A673 (cell line): ENCODE measurements at regions not wholly inside any gene's neighbourhood (a gene's known extent, or its start where the extent isn't known, plus 50 kb on each side); places are given as distances from the start of the nearest gene placed in this dataset.
A peak's percentile ranks its signal among the peaks of the same experiment; 100 is the strongest.

Experiments used
- BruUV-seq: library from RNA; stranded (reverse); fragments of 400-500 nt; replicated peaks from 2 replicates; lab custom pipeline; 2021; lab: Mats Ljungman, UMichigan
- CTCF ChIA-PET: fragments of 300-600 bp; sonication (Branson Sonifier 250); formaldehyde crosslinking; loops from one replicate; lab custom pipeline; 2022; ENCODE audit warnings: antibody characterized with exemption; lab: Charles Lee
- POLR2A ChIA-PET: fragments of 300-600 bp; sonication (Branson Sonifier 250); formaldehyde crosslinking; loops from one replicate; lab custom pipeline; 2022; ENCODE audit warnings: antibody characterized with exemption; ENCODE audit not compliant: low non-redundant PET; lab: Charles Lee
- DNase-seq: peaks from one replicate; pipeline ENCODE4 v3.0.0-alpha.2; 2015; ENCODE audit warnings: low spot score
- H3K27ac ChIP-seq: fragments of 200-600 bp; sonication (generic); 2 replicates; pipeline ENCODE4 v1.5.1; 2016; ENCODE audit warnings: mixed run types, low read depth, mild to moderate bottlenecking, mixed read lengths, antibody characterized with exemption, low read length; ENCODE audit not compliant: poor library complexity, severe bottlenecking
- H3K27me3 ChIP-seq: fragments of 200-600 bp; sonication (generic); replicated peaks from 2 replicates; pipeline ENCODE4 v1.6.1; 2017; ENCODE audit warnings: mixed run types, low read depth, mild to moderate bottlenecking, mixed read lengths, antibody characterized with exemption, low read length; ENCODE audit not compliant: insufficient read depth, poor library complexity
- H3K36me3 ChIP-seq: fragments of 200-600 bp; sonication (generic); 2 replicates; pipeline ENCODE4 v1.6.1; 2016; ENCODE audit warnings: mixed run types, mild to moderate bottlenecking, mixed read lengths, antibody characterized with exemption, low read length; ENCODE audit not compliant: insufficient read depth, poor library complexity, severe bottlenecking
- H3K4me1 ChIP-seq: fragments of 200-600 bp; sonication (generic); 2 replicates; pipeline ENCODE4 v1.6.1; 2017; ENCODE audit warnings: mixed run types, mild to moderate bottlenecking, mixed read lengths, antibody characterized with exemption, low read length; ENCODE audit not compliant: insufficient read depth, poor library complexity, severe bottlenecking
- H3K4me3 ChIP-seq: fragments of 200-600 bp; sonication (generic); 2 replicates; pipeline ENCODE4 v1.5.1; 2016; ENCODE audit warnings: low read depth, mixed run types, mild to moderate bottlenecking, mixed read lengths, low read length; ENCODE audit not compliant: poor library complexity, severe bottlenecking
- H3K9me3 ChIP-seq: fragments of 200-600 bp; sonication (generic); 2 replicates; pipeline ENCODE4 v1.6.1; 2016; ENCODE audit warnings: mixed run types, low read depth, mild to moderate bottlenecking, mixed read lengths, antibody characterized with exemption, low read length; ENCODE audit not compliant: poor library complexity, severe bottlenecking
- EZH2 ChIP-seq: fragments of 200-600 bp; sonication (generic); IDR thresholded peaks from 2 replicates; pipeline ENCODE4 v1.6.1; 2017; ENCODE audit warnings: borderline replicate concordance, low read depth, mild to moderate bottlenecking, mixed read lengths, antibody characterized with exemption, low read length; ENCODE audit not compliant: poor library complexity, severe bottlenecking
- intact Hi-C: fragments of 100-400 bp; cut with micrococcal nuclease; formaldehyde crosslinking; loops from one replicate; pipeline ENCODE4 v1.10.0; 2022; ENCODE audit not compliant: unreplicated experiment
- TF ChIP-seq, protein P1 (sequence below): fragments of 300-800, 200-600 bp; sonication (generic); conservative IDR thresholded peaks from 2 replicates; pipeline ENCODE4 v1.5.1; 2017; ENCODE audit warnings: low read depth, mild to moderate bottlenecking, antibody characterized with exemption, low read length, moderate library complexity, mixed read lengths

DNA sequence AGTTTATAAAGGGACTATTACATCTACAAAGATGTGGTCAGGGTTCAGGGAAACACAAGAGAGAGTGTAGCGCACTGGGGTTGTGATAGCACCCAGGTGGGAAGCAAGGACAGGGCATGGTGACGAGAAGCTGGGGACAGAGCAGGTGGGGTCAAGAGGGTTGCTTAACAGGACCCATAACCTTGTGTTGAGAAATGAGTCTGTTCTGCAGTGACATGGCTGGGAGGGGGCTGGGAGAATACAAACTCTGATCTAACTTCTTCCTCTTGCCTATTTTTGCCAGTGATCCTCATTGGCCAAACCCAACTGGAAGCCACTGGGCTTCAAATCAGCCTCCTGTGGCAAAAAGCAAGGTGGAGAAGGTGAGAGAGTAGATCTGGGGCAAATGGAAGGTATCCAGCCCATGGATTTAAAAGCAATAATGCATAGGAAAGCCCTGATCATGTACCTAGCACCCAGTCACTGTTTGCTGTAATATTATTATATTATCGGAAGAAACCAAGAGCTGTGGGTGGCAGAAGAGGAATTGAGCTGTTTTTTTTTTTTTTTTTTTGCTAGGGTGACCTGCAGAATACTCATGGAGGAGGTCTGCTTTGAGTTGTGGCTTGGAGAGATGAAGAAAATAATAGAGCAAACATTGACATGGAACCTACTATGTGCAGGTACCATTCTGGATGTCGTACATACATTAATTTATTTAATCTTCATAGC, 76.9 kb upstream of the ZFHX3 start:
- Histone ChIP-seq H3K4me3 (no peak overlapping the region), H3K27me3 (no peaks in the 10 kb centered on the region), H3K36me3 (no peaks in the 10 kb centered on the region), H3K9me3 (no peaks in the 10 kb centered on the region), H3K4me1 (peaks cover 7% of the 10 kb centered on the region), H3K27ac (no peak overlapping the region)
- ChIA-PET CTCF (no interaction called here), POLR2A (no interaction called here)
- TF ChIP-seq, protein P1, sequence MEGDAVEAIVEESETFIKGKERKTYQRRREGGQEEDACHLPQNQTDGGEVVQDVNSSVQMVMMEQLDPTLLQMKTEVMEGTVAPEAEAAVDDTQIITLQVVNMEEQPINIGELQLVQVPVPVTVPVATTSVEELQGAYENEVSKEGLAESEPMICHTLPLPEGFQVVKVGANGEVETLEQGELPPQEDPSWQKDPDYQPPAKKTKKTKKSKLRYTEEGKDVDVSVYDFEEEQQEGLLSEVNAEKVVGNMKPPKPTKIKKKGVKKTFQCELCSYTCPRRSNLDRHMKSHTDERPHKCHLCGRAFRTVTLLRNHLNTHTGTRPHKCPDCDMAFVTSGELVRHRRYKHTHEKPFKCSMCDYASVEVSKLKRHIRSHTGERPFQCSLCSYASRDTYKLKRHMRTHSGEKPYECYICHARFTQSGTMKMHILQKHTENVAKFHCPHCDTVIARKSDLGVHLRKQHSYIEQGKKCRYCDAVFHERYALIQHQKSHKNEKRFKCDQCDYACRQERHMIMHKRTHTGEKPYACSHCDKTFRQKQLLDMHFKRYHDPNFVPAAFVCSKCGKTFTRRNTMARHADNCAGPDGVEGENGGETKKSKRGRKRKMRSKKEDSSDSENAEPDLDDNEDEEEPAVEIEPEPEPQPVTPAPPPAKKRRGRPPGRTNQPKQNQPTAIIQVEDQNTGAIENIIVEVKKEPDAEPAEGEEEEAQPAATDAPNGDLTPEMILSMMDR: no peak
- TF ChIP-seq EZH2: no peak
- BruUV-seq: no TSS peak
- DNase-seq: no peak
- intact Hi-C loops: no loop called here

DNA sequence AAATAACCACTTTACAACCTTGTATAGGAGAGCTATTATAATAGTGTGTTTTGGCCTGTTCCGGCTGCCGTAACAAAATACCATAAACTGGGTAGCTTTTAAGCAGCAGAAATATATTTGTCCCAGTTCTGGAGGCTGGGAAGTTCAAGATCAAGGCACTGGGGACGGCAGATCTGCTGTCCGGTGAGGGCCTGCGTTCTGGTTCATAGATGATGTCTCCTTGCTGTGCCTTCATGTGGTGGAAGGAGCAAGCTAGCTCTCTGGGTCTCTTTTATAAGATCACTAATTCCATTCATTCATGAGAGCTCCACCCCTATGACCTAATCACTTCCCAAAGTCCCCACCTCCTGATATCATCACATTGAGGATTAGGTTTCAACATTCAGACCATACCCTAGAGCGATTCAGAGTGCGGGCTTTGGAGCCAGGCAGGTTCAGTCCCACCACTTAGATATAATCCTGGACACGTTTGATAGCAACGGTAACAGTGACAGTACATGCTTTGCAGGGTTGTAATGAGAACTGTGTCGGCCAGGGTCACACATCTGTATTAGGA, 76.2 kb upstream of the ZFHX3 start:
- peak; percentile 45 for DNase-seq
- no peak for TF ChIP-seq EZH2
- TF ChIP-seq, protein P1: no peak
- CTCF ChIA-PET: no interaction called here

DNA sequence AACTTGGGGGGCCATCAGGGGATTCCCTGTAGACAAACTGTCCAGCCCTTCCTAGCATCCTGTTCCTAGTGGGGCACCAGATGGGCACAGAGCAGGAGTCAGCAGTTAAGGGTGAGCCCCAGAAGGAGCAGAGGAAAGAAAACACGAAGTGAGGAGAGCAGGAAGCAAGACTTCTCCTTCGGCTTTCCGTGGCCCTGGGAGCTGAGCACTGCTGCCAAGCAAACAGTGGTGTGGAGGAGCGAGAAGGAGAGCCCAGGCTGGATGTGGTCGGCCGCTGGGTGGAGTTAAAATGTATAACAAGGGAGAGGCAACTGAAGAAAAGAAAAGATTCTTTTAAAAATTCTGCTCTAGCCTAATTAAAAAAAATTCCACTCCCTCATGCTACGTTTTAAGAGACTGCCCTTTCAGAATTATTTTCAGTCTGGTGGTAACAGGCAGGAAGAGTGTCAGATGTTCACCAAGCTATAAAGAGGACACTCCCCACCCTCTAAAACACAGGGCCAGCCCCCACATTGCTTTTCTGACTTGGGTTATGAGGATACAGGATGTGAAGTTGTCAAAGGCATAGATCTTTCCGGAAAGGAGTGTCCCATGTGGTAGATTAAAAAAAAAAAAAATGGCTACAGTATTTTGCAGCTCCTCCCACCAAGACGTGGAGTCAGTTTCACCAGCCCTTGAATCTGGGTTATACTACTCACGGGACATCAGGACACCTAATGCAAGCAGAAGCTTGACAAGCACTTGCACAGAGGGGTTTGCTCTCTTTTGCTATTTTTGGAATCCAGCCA, 74.9 kb upstream of the ZFHX3 start:
- ChIA-PET CTCF (no interaction called here), POLR2A (no interaction called here)
- Histone ChIP-seq H3K9me3 (no peaks in the 10 kb centered on the region), H3K27ac (no peak overlapping the region), H3K4me3 (no peak overlapping the region), H3K27me3 (no peaks in the 10 kb centered on the region), H3K4me1 (peaks cover 7% of the 10 kb centered on the region), H3K36me3 (no peaks in the 10 kb centered on the region)
- no peak for DNase-seq
- TF ChIP-seq, protein P1: no peak
- no peak for TF ChIP-seq EZH2
- BruUV-seq: no TSS peak
- intact Hi-C loops: no loop called here

More for the DNA sequence above, 76.2 kb upstream of the ZFHX3 start:
- H3K4me3 ChIP-seq: no peak overlapping the region
- no peaks in the 10 kb centered on the region for H3K9me3 ChIP-seq
- no peak overlapping the region for H3K27ac ChIP-seq
- intact Hi-C loops: no loop called here
- POLR2A ChIA-PET: no interaction called here
- peaks cover 7% of the 10 kb centered on the region for H3K4me1 ChIP-seq
- BruUV-seq: no TSS peak
- no peaks in the 10 kb centered on the region for H3K27me3 ChIP-seq
- H3K36me3 ChIP-seq: no peaks in the 10 kb centered on the region
